ENCODE measurements at regions not wholly inside any gene's neighbourhood (a gene's known extent, or its start where the extent isn't known, plus 50 kb on each side); places are given as distances from the start of the nearest gene placed in this dataset.

DNA sequence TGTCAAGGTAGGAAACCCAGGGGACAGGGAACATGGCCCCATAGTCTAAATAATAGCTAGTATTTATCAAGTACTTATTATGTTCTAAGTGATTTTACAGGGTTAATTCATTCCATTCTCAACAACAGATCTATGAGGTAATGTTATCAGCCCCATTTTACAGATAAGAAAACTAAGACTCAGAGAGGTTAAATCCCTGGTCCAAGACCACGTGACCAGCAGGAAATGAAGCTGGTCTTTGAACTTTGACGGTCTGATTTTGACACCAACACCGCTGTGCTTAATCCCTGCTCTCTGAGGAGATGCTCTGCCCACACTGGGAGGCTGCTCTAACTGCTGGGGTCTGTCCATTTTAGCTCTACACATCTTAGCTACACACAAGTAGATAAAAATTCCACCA lies 253.5 kb downstream of the SPTSSA start:
- CTCF ChIA-PET = no interaction called here
- POLR2A ChIA-PET = no interaction called here
- dilution Hi-C loops (cut with MboI; ENCODE audit: extremely low pct_ligation_motif_present, low sequenced_read_pairs) = no loop called here

More for the DNA sequence above, 253.5 kb downstream of the SPTSSA start:
- intact Hi-C loops (cut with micrococcal nuclease) = no loop called here
- H3K4me2 ChIP-seq (ENCODE audit: insufficient read depth, low read length) = no peak overlapping the region
- TF ChIP-seq GATA2 (IDR thresholded peaks at IDR 0.05; ENCODE audit: insufficient read depth, insufficient read length, low read depth, low read length) = no peak
- no peak for TF ChIP-seq JUN (IDR thresholded peaks at IDR 0.05; ENCODE audit: borderline replicate concordance, insufficient read depth, insufficient read length, low read depth)
- TF ChIP-seq POLR2A (IDR thresholded peaks at IDR 0.05; ENCODE audit: low read depth, low read length) = no peak
- no peak for TF ChIP-seq EZH2 (IDR thresholded peaks at IDR 0.05; ENCODE audit: borderline replicate concordance, low read depth, low read length, severe bottlenecking)
- TF ChIP-seq, protein P1, sequence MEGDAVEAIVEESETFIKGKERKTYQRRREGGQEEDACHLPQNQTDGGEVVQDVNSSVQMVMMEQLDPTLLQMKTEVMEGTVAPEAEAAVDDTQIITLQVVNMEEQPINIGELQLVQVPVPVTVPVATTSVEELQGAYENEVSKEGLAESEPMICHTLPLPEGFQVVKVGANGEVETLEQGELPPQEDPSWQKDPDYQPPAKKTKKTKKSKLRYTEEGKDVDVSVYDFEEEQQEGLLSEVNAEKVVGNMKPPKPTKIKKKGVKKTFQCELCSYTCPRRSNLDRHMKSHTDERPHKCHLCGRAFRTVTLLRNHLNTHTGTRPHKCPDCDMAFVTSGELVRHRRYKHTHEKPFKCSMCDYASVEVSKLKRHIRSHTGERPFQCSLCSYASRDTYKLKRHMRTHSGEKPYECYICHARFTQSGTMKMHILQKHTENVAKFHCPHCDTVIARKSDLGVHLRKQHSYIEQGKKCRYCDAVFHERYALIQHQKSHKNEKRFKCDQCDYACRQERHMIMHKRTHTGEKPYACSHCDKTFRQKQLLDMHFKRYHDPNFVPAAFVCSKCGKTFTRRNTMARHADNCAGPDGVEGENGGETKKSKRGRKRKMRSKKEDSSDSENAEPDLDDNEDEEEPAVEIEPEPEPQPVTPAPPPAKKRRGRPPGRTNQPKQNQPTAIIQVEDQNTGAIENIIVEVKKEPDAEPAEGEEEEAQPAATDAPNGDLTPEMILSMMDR (IDR thresholded peaks at IDR 0.05; ENCODE audit: extremely low read depth in 1 of 2, insufficient read depth in 1 of 2, low read depth in 1 of 2, low read length in 2 of 2) = no peak
- TF ChIP-seq FOS (IDR thresholded peaks at IDR 0.05; ENCODE audit: borderline replicate concordance, insufficient read depth, low read length) = no peak
- TF ChIP-seq MYC (IDR thresholded peaks at IDR 0.05; ENCODE audit: low read depth, low read length) = no peak
- no peak for TF ChIP-seq MAX (IDR thresholded peaks at IDR 0.05; ENCODE audit: insufficient read depth, insufficient read length)
- TF ChIP-seq POLR2AphosphoS5 (IDR thresholded peaks at IDR 0.05; ENCODE audit: insufficient read depth, low read depth, low read length) = no peak
- H3K4me1 ChIP-seq (ENCODE audit: control insufficient read depth, extremely low read depth, insufficient read depth, low read length) = no peaks in the 10 kb centered on the region
- H4K20me1 ChIP-seq (replicated peaks; ENCODE audit: control insufficient read depth, extremely low read depth, insufficient read depth, low read length) = no peaks in the 10 kb centered on the region
- no peaks in the 10 kb centered on the region for H3K27me3 ChIP-seq (ENCODE audit: control insufficient read depth in 2 of 2, insufficient read depth in 2 of 2, low read length in 2 of 2)
- no peak overlapping the region for H3K27ac ChIP-seq (ENCODE audit: insufficient read depth, low read depth, low read length)
- no peaks in the 10 kb centered on the region for H3K9me3 ChIP-seq (replicated peaks; ENCODE audit: control insufficient read depth, insufficient read depth, low read length)
- H3K9ac ChIP-seq (replicated peaks; ENCODE audit: extremely low read depth, insufficient read depth, low read length) = no peak overlapping the region
- no TSS peak for BruUV-seq (replicated peaks)
- DNase-seq (ENCODE audit: low read depth, low spot score) (no peak), FAIRE-seq (no peak)
- H3K9me1 ChIP-seq (replicated peaks; ENCODE audit: control insufficient read depth, extremely low read depth, insufficient read depth, low read length) = no peaks in the 10 kb centered on the region
- no peaks in the 10 kb centered on the region for H3K36me3 ChIP-seq (ENCODE audit: control insufficient read depth in 2 of 2, extremely low read depth in 1 of 2, insufficient read depth in 2 of 2, low read length in 2 of 2)
- no peaks in the 10 kb centered on the region for H3K79me2 ChIP-seq (ENCODE audit: control insufficient read depth, insufficient read depth, low read length)
- no peak overlapping the region for H2AFZ ChIP-seq (ENCODE audit: low read depth, low read length)
- H3K4me3 ChIP-seq (replicated peaks in 1 of 3; ENCODE audit: insufficient read depth in 1 of 3, low read depth in 1 of 3, low read length in 3 of 3) = no peak overlapping the region

Measured in endothelial cell of umbilical vein (primary cell).